Smooth muscle cell (in vitro differentiated cells): ENCODE measurements at regions not wholly inside any gene's neighbourhood (a gene's known extent, or its start where the extent isn't known, plus 50 kb on each side); places are given as distances from the start of the nearest gene placed in this dataset.

ENCODE experiments used
- DNase-seq: peaks from one replicate; lab custom pipeline; 2025; ENCODE audit not compliant: unreplicated experiment; lab: John Stamatoyannopoulos, UW
- H2AFZ ChIP-seq: fragments of 200-600 bp; sonication (generic); 2 replicates; pipeline ENCODE4 v1.6.0; 2016; ENCODE audit warnings: antibody characterized with exemption, low read depth, mild to moderate bottlenecking
- H3F3A ChIP-seq: fragments of 200-600 bp; sonication (generic); 2 replicates; pipeline ENCODE4 v1.6.0; 2017; ENCODE audit warnings: antibody characterized with exemption, low read depth
- H3K27ac ChIP-seq: fragments of 200-600 bp; sonication (generic); 2 replicates; pipeline ENCODE4 v1.5.1; 2016; ENCODE audit warnings: low read depth, mild to moderate bottlenecking
- H3K27me3 ChIP-seq: fragments of 200-600 bp; sonication (generic); 2 replicates; pipeline ENCODE4 v1.6.1; 2016; ENCODE audit warnings: low read depth, mild to moderate bottlenecking
- H3K36me3 ChIP-seq: fragments of 200-600 bp; sonication (generic); 2 replicates; pipeline ENCODE4 v1.5.1; 2016; ENCODE audit warnings: low read depth
- H3K4me1 ChIP-seq: fragments of 200-600 bp; sonication (generic); 2 replicates; pipeline ENCODE4 v1.5.1; 2016; ENCODE audit warnings: low read depth
- H3K4me2 ChIP-seq: fragments of 200-600 bp; sonication (generic); 2 replicates; pipeline ENCODE4 v1.6.0; 2016; ENCODE audit warnings: mild to moderate bottlenecking
- H3K4me3 ChIP-seq: fragments of 200-600 bp; sonication (generic); 2 replicates; pipeline ENCODE4 v1.5.1; 2016; ENCODE audit warnings: mild to moderate bottlenecking
- H3K79me2 ChIP-seq: fragments of 200-600 bp; sonication (generic); 2 replicates; pipeline ENCODE4 v1.6.0; 2016; ENCODE audit warnings: low read depth, mild to moderate bottlenecking
- H3K9ac ChIP-seq: fragments of 200-600 bp; sonication (generic); 2 replicates; pipeline ENCODE4 v1.6.0; 2016; ENCODE audit warnings: low read depth
- H3K9me3 ChIP-seq: fragments of 200-600 bp; sonication (generic); replicated peaks from 2 replicates; pipeline ENCODE4 v1.5.1; 2016; ENCODE audit warnings: low read depth
- H4K20me1 ChIP-seq: fragments of 200-600 bp; sonication (generic); 2 replicates; pipeline ENCODE4 v1.6.0; 2016; ENCODE audit warnings: low read depth
- CTCF ChIP-seq: fragments of 200-600 bp; sonication (generic); IDR thresholded peaks from 2 replicates; pipeline ENCODE4 v1.5.1; 2017; ENCODE audit warnings: borderline replicate concordance, mild to moderate bottlenecking, antibody characterized with exemption; ENCODE audit not compliant: insufficient read depth, poor library complexity, severe bottlenecking
- WGBS: methylation state at CpG from one replicate; pipeline ENCODE4 v1.1.7; 2016; ENCODE audit warnings: low lambda C conversion rate; 5-methylcytosine and 5-hydroxymethylcytosine counted together

- no peaks in the 10 kb centered on the region for H3K27me3 ChIP-seq
- no peak overlapping the region for H2AFZ ChIP-seq
- no peaks in the 10 kb centered on the region for H3K9me3 ChIP-seq
- no peaks in the 10 kb centered on the region for H3K79me2 ChIP-seq
- H3K4me1 ChIP-seq: no peaks in the 10 kb centered on the region
- TF ChIP-seq CTCF: no peak
- no peak overlapping the region for H3K4me2 ChIP-seq
- no peaks in the 10 kb centered on the region for H3K36me3 ChIP-seq
- H3F3A ChIP-seq: no peaks in the 10 kb centered on the region
- no peaks in the 10 kb centered on the region for H4K20me1 ChIP-seq
- 75% methylated on average over 2 of the region's 2 CpGs for WGBS
- H3K9ac ChIP-seq: no peak overlapping the region
- no peak for DNase-seq
- no peak overlapping the region for H3K27ac ChIP-seq
- H3K4me3 ChIP-seq: no peak overlapping the region
These were observed 160.6 kb upstream of the PLCXD3 start for GRCh38 chr5:41670854-41671479.

- no peaks in the 10 kb centered on the region for H3K4me1 ChIP-seq
- H3K4me2 ChIP-seq: no peak overlapping the region
- no peaks in the 10 kb centered on the region for H3K9me3 ChIP-seq
- no peaks in the 10 kb centered on the region for H3F3A ChIP-seq
- no peaks in the 10 kb centered on the region for H3K27me3 ChIP-seq
- no peak overlapping the region for H3K27ac ChIP-seq
- no peak overlapping the region for H3K4me3 ChIP-seq
- H4K20me1 ChIP-seq: no peaks in the 10 kb centered on the region
- H3K79me2 ChIP-seq: no peaks in the 10 kb centered on the region
- no peak overlapping the region for H3K9ac ChIP-seq
- no peak for TF ChIP-seq CTCF
- H3K36me3 ChIP-seq: no peaks in the 10 kb centered on the region
- WGBS: 94% methylated on average over 3 of the region's 3 CpGs
- no peak for DNase-seq
- no peak overlapping the region for H2AFZ ChIP-seq
These were observed 159.8 kb upstream of the PLCXD3 start for GRCh38 chr5:41670216-41670615.

- H2AFZ ChIP-seq: no peak overlapping the region
- H3K9ac ChIP-seq: no peak overlapping the region
- TF ChIP-seq CTCF: no peak
- no peaks in the 10 kb centered on the region for H4K20me1 ChIP-seq
- no peaks in the 10 kb centered on the region for H3K4me1 ChIP-seq
- no peaks in the 10 kb centered on the region for H3K36me3 ChIP-seq
- no peaks in the 10 kb centered on the region for H3K9me3 ChIP-seq
- H3K4me3 ChIP-seq: no peak overlapping the region
- H3K27ac ChIP-seq: no peak overlapping the region
- 88% methylated on average over 3 of the region's 3 CpGs for WGBS
- H3F3A ChIP-seq: no peaks in the 10 kb centered on the region
- no peak for DNase-seq
- H3K79me2 ChIP-seq: no peaks in the 10 kb centered on the region
- no peaks in the 10 kb centered on the region for H3K27me3 ChIP-seq
- no peak overlapping the region for H3K4me2 ChIP-seq
These were observed 150.9 kb upstream of the PLCXD3 start for GRCh38 chr5:41661254-41661653.

GRCh38 chr5:41656597-41656996 lies 146.2 kb upstream of the PLCXD3 start:
- no peaks in the 10 kb centered on the region for H4K20me1 ChIP-seq
- H3K4me1 ChIP-seq: no peaks in the 10 kb centered on the region
- no peak for TF ChIP-seq CTCF
- no peaks in the 10 kb centered on the region for H3K79me2 ChIP-seq
- H3K27ac ChIP-seq: peak overlapping the region; percentile 58
- H2AFZ ChIP-seq: no peak overlapping the region
- H3K27me3 ChIP-seq: no peaks in the 10 kb centered on the region
- H3F3A ChIP-seq: no peaks in the 10 kb centered on the region
- DNase-seq: no peak
- peak overlapping the region; percentile 37 for H3K9ac ChIP-seq
- no peak overlapping the region for H3K4me3 ChIP-seq
- 71% methylated on average over 1 of the region's 1 CpG for WGBS
- no peaks in the 10 kb centered on the region for H3K9me3 ChIP-seq
- no peaks in the 10 kb centered on the region for H3K36me3 ChIP-seq
- H3K4me2 ChIP-seq: no peak overlapping the region
